Adrenal gland (tissue), 9 donors: ENCODE measurements at regions not wholly inside any gene's neighbourhood (a gene's known extent, or its start where the extent isn't known, plus 50 kb on each side); places are given as distances from the start of the nearest gene placed in this dataset.

Experiments
- DNase-seq, 7 donors: peaks; one replicate each; pipeline ENCODE4 v3.0.0-alpha.2; 2019 to 2020
- H3K27ac ChIP-seq, 5 donors: fragments of 200-600 bp; sonication (generic) in 4 of 5; 1 replicate in 3 of 5; 2 replicates in 2 of 5; pipeline versions ENCODE4 v1.5.1 to v1.8.0; 2016 to 2020; ENCODE audit warnings: mild to moderate bottlenecking in 1 of 5
- H3K27me3 ChIP-seq: fragments of 200-600 bp; 2 replicates; pipeline ENCODE4 v1.8.0; 2021
- H3K36me3 ChIP-seq, 2 donors: fragments of 200-600 bp; replicated peaks in 1 of 2; 1 replicate in 1 of 2; 2 replicates in 1 of 2; pipeline versions ENCODE4 v1.5.1 to v1.8.0; 2018 to 2022
- H3K4me1 ChIP-seq, 2 donors: fragments of 200-600 bp; replicated peaks in 1 of 2; 1 replicate in 1 of 2; 2 replicates in 1 of 2; pipeline versions ENCODE4 v1.5.1 to v1.8.0; 2018 to 2021
- H3K4me3 ChIP-seq, 4 donors: fragments of 200-600 bp; sonication (generic) in 3 of 4; one replicate each; pipeline ENCODE4 v1.5.1; 2016 to 2018
- H3K9me3 ChIP-seq, 3 donors: fragments of 200-600 bp; sonication (generic) in 1 of 3; replicated peaks in 1 of 3; 1 replicate in 2 of 3; 2 replicates in 1 of 3; pipeline versions ENCODE4 v1.5.1 to v1.8.0; 2016 to 2021
- POLR2A ChIP-seq, 2 donors: fragments of 450-650 bp; IDR thresholded peaks; one replicate each; pipeline ENCODE4 v1.6.1; 2017; ENCODE audit warnings: antibody characterized with exemption in 2 of 2, mild to moderate bottlenecking in 2 of 2, moderate library complexity in 1 of 2
- WGBS, 4 donors: extraction: QIAGEN DNeasy Blood & Tissue Kit in 2 of 4; methylation state at CpG; one replicate each; pipeline versions ENCODE4 v1.1.5 to v1.1.7; 2013 to 2017; 5-methylcytosine and 5-hydroxymethylcytosine counted together
- intact Hi-C, 2 donors: fragments of 100-400 bp; cut with DNase I; formaldehyde crosslinking; loops; one replicate each; pipeline versions ENCODE4 v1.14.1 to v1.15.0; 2022 to 2023
- TF ChIP-seq, protein P1 (sequence below), 6 experiments: fragments of 450-650 bp in 4 of 6; fragments of 200-600 bp in 2 of 6; sonication (generic) in 1 of 6; IDR thresholded peaks; 1 replicate in 5 of 6; 2 replicates in 1 of 6; pipeline versions ENCODE4 v1.5.1 to v1.8.0; 2016 to 2021; ENCODE audit warnings: antibody characterized with exemption in 6 of 6, mild to moderate bottlenecking in 2 of 6, moderate library complexity in 1 of 6
- donor health status: healthy with polysubstance abuse.
- donor health status: Bipolar disorder and iron deficiency.
- donor health status: DM: yes; HTN: yes; CAD: no.
- donor health status: DM: no; HTN: no; CAD: no.
- donor health status: DM: no; HTN: no; CAD: no.

- Histone ChIP-seq H3K36me3 (no peaks in the 10 kb centered on the region), H3K27me3 (no peaks in the 10 kb centered on the region), H3K4me3 (no peak overlapping the region), H3K4me1 (no peaks in the 10 kb centered on the region), H3K27ac (no peak overlapping the region), H3K9me3 (no peaks in the 10 kb centered on the region)
- 45 to 58% (median 52%) methylated on average over 2 of the region's 2 CpGs for WGBS, 4 donors
- TF ChIP-seq, protein P1, sequence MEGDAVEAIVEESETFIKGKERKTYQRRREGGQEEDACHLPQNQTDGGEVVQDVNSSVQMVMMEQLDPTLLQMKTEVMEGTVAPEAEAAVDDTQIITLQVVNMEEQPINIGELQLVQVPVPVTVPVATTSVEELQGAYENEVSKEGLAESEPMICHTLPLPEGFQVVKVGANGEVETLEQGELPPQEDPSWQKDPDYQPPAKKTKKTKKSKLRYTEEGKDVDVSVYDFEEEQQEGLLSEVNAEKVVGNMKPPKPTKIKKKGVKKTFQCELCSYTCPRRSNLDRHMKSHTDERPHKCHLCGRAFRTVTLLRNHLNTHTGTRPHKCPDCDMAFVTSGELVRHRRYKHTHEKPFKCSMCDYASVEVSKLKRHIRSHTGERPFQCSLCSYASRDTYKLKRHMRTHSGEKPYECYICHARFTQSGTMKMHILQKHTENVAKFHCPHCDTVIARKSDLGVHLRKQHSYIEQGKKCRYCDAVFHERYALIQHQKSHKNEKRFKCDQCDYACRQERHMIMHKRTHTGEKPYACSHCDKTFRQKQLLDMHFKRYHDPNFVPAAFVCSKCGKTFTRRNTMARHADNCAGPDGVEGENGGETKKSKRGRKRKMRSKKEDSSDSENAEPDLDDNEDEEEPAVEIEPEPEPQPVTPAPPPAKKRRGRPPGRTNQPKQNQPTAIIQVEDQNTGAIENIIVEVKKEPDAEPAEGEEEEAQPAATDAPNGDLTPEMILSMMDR (IDR thresholded peaks at IDR 0.05): no peak
- TF ChIP-seq POLR2A (IDR thresholded peaks at IDR 0.05): no peak
- DNase-seq: no peak
- intact Hi-C loops: no loop called here
Observed at GRCh38 chr4:132132433-132132832, 1016.7 kb upstream of the PCDH10 start.

DNA sequence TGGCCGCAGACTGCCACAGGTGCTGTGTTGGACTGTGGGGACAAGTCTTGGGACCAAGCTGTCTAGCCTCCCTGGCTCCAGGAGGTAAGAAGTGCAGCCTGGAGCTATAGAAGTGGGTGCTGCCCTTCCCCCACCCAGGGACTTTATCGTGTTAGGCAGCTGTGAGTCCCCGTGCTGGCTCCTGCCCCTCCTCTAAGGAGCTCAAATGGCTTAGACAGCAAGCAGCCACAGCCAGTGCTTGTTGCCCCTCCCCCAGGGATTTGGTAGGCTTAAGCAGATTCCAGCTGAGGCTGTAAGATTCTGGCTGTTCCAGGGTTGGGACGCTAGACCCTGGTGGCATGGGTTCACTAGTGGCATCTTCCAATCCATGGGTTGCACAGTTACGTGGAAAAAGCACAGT, 979.4 kb upstream of the PCDH10 start:
- Histone ChIP-seq H3K4me1 (no peaks in the 10 kb centered on the region), H3K4me3 (no peak overlapping the region), H3K36me3 (no peaks in the 10 kb centered on the region), H3K9me3 (no peaks in the 10 kb centered on the region), H3K27ac (no peak overlapping the region), H3K27me3 (no peaks in the 10 kb centered on the region)
- TF ChIP-seq POLR2A (IDR thresholded peaks at IDR 0.05): no peak
- TF ChIP-seq, protein P1 (IDR thresholded peaks at IDR 0.05): no peak
- DNase-seq: no peak
- 80 to 88% (median 87%) methylated on average over 2 to 5 of the region's 5 CpGs for WGBS, 4 donors
- intact Hi-C loops: no loop called here

DNA sequence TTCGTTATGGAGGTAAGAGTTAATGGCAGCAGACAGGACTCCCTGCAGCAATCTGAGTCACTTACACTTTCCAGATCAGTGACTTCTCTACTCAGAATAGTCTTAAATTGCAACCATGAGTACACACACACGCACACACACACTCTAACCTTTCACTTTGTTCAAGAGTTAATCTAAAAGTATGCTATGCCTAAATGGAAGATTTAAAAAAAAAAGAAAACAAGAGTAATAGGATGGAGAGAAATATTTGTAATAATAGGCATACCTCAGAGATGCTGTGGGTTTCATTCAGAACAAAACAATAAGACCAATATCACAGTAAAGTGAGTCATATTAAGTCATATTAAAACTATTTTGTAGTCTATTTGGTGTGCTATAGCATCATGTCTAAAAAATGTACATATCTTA, 969.1 kb upstream of the PCDH10 start:
- Histone ChIP-seq H3K36me3 (no peaks in the 10 kb centered on the region), H3K4me3 (no peak overlapping the region), H3K4me1 (no peaks in the 10 kb centered on the region), H3K9me3 (no peaks in the 10 kb centered on the region), H3K27me3 (no peaks in the 10 kb centered on the region), H3K27ac (no peak overlapping the region)
- intact Hi-C loops: no loop called here
- WGBS, 4 donors: 71 to 80% (median 76%) methylated on average over 2 of the region's 2 CpGs
- TF ChIP-seq, protein P1 (IDR thresholded peaks at IDR 0.05): no peak
- DNase-seq: no peak

DNA sequence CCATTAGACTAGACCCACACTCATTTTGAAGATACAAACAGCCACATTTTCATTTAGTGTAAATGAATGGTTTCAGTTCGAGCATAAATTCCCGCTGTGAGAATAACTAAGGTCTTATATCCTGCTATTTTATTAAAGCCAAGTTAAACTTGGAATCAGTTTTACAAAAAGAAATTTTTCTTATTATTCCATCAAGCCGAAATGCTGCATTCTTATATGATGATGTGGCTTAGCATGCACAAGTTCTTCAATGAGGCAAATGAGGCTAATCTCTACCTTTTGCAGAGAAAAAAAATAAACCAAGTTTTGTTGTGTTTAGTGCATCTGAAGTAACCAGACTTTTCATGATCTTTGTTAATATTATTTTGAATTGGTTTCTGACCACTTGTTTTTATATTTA, 953.9 kb upstream of the PCDH10 start:
- DNase-seq: no peak
- TF ChIP-seq, protein P1 (IDR thresholded peaks at IDR 0.05): no peak
- TF ChIP-seq POLR2A (IDR thresholded peaks at IDR 0.05): no peak
- intact Hi-C loops: no loop called here
- H3K4me1 ChIP-seq: no peaks in the 10 kb centered on the region
- H3K9me3 ChIP-seq: no peaks in the 10 kb centered on the region
- H3K27me3 ChIP-seq: no peaks in the 10 kb centered on the region
- H3K4me3 ChIP-seq: no peak overlapping the region
- H3K27ac ChIP-seq: no peak overlapping the region
- no peaks in the 10 kb centered on the region for H3K36me3 ChIP-seq
- WGBS, 4 donors: 64 to 82% (median 70%) methylated on average over 3 of the region's 3 CpGs
